Dedifferentiated amniotic fluid mesenchymal stem cell (primary cell): ENCODE measurements at regions not wholly inside any gene's neighbourhood (a gene's known extent, or its start where the extent isn't known, plus 50 kb on each side); places are given as distances from the start of the nearest gene placed in this dataset.

Source experiments
- DNase-seq: peaks from one replicate; pipeline ENCODE4 v3.0.0-alpha.2; 2016; ENCODE audit errors: extremely low spot score

DNA sequence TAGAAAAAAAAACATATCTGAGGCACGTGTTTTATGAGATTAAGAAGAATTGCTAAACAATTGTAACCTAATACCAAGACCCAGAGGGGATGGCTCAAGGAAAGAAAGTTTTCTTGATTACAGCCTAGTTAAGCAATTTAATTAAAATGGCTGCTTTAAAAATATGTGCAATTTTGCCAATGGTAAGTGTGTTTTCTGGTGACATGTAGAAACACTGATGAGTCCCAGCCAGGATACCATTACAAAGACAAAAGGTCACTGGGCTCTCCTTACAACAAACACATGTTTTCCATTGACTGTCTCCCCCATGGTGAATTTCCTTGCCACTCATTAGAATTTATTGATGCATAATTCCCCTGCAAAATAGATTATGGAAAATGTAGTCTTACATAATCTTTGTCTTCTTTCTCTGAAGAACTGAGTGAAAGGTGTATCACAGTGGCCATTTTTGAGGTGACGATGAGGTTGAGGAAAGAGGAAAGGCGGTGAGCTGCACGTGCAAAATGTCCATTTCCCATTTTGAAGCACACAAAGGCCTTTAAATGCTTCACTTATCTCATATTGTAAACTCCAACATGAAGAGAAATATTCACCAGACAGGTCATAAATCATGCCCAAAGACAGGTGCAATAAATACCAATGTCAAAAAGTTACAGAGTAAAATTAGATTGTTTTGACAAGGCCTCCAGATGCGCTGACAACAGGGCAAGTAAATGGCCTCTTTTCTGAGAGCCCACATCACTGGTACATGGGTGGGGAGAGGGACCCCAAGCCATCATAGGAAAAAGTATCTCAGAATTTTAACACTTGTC lies 696.9 kb downstream of the KCNJ2 start:
- DNase-seq: no peak

DNA sequence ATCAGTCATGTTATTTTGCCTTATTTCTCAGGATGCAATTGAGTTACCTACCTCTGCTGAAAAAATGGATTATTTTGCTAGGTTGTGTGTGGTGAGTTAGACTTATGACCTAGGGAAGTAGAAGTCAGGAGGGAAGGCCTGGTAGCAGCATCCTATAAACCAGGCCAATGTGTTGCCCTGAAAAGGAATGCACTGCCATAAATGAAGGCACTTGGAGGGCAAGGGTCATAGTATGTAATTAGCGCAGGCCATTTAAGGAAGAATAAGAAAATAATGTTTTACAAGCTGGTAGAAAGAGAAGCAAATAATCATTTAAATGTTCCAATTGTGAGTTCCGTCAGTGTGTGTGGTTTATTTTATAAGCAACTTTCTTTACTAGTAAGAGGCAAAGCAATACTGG lies 698.8 kb downstream of the KCNJ2 start:
- no peak for DNase-seq

DNA sequence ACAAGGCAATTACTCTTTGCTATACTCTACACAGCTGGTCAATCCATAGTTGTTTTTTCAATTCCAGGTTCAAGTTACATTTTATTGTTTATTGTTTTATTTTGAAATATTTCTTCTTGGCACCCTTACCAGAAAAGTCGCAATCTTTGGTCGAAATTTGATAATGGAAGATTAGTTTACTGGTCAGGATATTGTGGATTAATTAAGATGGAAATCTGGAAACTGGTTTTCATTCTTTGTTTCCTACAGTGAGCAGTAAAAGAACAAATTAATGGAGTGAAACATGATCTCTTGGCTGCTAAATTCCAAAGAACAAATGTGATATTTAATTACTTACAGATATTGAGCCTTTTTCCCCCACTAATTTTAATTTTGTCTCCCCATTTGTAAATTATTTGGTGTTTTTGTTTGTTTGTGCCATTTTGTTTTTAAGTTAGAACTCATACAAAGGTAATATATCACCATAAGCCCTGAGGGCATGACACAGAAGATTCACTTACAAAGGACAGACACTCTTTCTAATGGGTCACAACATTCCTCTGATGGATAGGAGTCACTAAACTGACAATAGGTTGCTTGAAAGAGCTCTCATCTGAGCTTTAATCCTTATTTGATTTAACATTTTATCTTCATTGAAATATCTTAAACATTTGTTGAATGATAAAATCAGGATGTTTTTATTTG lies 700.2 kb downstream of the KCNJ2 start:
- DNase-seq: no peak

DNA sequence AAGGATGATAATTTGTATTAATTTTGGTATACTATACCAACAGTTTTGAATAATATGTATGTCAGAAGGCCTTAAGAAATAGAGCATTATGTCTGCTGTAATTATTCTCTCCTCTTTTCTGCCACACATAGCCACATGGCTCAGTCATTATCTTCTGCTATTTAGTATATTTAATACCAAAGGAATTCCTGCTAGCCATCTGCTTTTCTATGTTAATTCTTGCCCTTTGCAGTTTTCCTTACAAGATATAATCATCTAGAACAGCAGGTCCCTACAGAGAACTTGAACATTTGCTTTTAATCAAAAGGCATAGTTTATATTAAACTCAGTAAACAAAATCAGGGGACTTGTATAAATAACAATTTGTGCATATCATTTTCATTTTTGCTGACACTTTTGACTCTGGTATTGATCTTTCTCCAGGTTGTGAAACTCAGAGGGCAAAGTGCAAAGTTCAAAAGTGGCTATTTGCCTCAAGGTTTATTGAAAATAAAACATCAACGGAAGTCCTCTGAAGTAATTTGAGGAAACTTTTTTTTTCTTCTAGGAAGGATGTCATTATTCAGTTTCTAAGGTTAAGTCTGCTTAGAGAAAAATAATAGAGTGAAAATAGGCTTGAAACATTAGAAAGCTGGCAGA lies 702.0 kb downstream of the KCNJ2 start:
- no peak for DNase-seq

DNA sequence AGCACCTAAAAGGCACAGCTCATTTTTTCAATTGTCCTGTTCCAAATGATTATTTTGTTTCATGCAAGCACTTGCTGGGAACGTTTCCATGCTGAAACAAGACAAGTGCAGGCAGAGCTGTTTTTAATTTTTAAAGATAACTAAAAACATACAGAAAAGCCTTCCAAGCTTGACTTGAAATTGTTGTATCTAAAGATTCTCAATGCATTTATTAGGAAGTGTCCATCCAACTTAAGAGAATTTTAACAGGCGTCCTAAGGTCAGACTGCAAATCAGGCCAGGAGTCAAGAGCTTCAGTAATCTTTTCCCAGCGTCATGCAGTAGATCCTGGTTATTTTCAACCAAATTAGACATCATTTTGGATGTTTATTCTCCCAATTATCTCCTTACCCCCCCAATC lies 702.8 kb downstream of the KCNJ2 start:
- DNase-seq: no peak

DNA sequence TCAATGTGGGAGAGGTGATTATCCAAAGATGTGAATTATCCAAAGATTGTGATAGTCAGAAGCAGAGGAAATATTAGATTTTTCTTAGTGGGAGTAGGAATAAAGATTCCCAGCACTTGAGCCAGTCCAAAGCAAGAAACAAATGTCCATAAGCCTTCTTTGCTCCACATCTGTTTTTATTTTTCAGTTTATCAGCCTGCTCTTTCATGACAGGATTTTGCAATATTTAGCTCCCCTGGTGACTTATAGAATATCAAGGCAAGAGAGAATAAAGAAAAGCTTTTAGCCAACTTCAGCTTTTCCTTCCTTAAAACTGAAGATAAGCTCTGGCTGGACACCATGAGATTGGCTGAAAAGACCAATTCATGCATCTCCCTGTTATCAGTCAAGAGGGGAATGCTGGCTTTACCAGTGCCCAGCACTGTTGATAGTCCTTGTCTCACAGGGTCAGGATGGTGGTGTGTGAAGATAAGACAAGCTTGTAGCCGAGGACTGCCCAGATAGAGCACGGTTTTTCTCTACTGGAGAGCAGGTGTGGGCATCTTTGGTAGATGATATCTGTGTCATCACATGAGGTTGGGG lies 706.5 kb downstream of the KCNJ2 start:
- no peak for DNase-seq

DNA sequence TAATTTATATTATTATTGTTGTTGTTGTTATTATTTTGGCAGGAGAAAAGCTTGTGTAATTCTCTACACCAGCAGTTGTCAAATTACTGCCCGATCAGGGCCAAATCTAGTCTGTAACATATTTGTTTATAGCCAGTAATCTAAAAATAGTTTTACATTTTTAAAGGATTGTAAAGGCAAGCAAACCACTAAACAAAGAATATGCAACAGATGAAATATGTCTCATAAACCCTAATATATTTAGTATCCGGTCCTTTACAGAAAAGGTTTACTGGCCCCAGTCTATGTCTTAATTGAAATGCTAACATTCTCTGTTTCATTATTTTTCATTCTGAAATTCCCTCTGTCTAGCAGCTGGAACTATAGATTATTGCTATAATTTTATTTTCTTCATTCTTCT lies 709.5 kb downstream of the KCNJ2 start:
- no peak for DNase-seq

DNA sequence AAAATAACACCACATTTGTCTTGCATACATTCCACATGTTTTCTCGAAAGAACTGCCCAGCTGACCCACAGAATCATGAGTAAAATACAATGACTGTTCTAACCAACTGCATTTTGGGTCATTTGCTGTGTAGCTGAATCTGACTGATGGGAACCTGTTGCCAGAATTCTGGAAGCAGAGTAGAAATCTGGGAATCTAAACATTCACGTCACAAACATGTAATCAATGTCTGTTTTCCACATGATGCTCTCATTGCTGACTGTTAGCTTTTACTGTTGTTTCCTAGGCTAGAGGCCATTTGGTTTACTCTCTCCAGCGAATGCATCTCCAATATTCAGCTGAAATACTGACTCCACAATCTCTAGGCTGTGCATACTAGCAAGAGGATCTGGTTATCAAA lies 710.1 kb downstream of the KCNJ2 start:
- no peak for DNase-seq

DNA sequence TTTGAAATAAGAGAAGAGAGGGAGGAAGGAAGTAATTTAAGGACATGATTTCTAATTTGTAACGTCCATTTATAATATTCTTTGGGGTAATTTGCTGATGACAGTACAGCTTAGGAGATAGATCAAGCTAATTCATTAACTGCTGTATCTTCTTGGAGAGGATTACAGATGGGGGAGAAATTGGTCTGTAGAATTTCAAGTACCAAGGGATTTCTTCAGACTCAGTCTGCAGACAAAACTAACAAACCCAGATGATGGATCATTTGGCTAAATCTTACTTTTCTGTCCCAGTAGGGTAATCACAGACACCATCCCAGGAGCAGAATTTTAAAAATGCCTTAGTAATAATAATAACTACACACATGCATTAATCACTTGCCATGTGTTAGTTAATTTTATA lies 711.8 kb downstream of the KCNJ2 start:
- no peak for DNase-seq

DNA sequence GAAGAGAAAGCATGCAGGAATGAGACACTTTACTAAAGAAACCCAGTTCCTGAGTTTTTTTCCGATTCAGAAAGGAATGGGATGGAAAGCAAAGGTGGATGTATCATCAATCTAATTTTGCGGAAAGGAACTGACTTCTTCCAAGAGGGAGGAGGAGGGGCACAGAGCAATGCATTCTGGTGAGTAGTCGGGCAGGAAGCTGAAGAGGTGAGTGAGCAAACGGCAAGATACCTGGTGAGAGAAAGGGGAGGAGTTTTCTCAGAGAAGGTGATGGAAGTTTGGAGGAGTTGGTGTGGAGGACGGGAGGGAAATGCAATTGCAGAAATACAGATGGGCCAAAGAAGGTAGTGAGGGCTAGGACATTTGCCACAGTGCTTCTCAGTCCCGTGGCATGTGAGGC lies 713.2 kb downstream of the KCNJ2 start:
- DNase-seq: no peak

DNA sequence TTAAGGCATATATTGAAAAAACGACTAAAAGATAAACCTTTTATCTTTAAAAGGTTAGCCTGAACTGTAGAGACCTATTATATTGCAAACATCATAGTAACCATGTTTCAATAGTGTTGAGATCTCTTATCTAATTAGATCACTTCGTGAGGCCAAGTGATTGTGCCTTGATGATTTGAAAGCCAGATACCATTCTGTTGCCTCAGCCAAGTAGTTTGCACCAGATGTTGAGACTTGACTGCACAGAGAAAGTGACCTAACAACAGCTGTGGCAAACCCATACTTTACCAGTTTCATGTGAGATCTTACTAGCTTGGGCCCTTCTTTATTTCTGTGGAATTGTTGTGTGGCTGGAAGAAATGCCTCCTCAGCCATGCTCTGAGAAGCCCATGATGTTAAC lies 717.3 kb downstream of the KCNJ2 start:
- no peak for DNase-seq

DNA sequence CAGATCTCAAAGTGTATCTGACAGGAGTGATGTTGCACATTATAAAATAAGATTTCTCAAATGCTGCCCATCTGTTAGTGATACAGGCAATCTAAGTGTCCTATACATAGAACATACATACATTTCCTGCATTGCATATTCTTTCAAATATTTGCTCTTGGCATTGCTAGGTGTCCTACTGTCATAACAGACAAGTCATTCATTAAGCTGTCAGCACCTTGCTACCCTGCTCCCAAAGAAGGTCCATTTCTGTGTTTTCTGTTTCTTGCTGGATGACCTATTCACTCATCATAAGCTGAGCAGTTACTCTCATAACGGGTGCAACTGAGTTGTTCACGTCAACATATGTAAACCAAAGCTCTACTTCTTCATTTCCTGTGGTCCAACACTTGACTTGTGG lies 719.0 kb downstream of the KCNJ2 start:
- no peak for DNase-seq

DNA sequence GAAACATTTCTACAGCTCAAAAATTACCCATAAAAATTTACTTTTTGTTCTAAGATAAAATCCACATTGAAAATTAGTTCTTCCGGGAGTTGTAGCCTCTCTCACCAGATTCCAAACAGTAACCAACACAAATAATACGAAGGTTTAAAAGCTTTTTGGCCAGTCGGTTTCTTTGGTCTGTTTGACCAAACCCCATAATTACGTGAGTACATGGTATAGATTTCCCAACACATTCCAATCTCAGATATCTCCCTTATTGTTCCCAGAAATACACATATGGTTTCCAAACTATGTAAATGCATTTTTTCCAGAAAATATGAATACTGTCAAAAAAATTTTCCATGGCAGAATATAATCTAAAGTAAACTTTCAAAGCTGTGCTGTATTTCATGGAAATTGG lies 722.0 kb downstream of the KCNJ2 start:
- DNase-seq: no peak

DNA sequence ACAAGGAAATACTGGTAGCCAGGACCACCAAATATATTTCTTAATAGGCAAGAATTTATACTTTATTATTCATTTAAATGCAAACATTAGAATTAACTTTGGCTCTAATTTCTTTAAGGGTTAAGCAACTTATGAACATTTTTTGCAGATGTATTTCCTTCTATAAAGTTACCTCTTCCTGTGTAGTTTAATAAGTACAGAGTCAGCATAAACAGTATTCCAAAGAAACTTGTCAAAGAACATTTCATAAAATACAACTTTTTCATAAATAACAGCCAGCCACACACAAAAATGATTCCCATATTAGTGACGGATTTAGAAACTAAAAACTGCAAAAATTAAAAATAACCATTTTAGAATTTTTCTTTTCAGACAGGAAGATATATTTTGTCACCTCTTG lies 723.2 kb downstream of the KCNJ2 start:
- no peak for DNase-seq

DNA sequence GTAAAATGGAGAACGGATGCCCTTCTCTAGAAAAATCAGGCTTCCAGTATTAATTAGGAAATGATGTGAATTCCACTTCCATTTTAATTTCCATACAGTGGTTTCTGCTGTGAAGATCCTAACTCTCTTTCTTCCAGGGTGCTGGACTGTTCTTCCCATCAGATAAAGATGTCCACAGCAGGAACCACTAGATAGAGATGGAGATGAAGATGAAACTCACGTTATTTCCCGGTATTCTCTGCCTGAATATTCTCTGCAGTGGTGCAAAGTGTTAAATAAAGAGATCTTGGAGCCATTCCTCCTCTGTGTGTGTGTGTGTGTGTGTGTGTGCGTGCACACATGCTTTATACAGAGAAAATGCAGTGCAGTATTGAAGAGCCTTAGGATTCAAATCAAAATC lies 727.5 kb downstream of the KCNJ2 start:
- no peak for DNase-seq

DNA sequence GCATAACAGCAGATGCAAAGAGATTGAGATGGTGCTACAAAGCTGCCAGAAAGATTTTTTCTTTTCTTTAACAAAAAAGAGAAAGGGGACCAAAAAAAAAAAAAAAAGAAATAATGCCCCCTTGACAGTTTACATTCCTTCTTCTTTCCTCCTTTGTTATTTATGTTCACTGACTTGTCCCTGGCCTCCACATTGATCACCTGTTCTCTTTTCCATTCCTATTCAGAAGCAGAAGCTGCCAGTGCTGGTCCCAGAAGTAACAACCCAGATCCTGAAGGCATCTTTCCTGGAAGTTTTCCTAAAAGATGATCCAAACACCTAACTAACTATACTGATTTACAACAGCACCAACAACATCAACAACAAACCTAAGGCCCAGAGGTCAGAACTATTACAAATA lies 728.1 kb downstream of the KCNJ2 start:
- DNase-seq: no peak

DNA sequence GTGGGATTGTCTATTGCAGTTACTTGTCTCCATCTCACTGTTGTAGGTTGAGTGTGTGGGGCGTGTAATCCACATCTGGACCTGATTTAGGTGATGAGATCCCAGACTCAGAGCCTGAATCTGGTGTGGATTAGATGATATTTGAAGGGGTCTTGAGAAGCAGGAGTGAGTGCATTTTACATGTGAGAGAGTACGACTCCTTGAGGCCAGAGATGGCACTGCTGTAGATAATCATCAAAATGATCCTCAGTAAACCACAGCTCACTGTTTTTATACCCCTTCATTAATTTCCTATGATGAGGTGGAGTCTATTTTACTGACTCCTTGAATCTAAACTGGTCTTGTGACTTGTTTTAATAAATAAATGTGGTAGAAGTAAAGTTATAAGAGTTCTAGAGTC lies 732.5 kb downstream of the KCNJ2 start:
- DNase-seq: no peak

DNA sequence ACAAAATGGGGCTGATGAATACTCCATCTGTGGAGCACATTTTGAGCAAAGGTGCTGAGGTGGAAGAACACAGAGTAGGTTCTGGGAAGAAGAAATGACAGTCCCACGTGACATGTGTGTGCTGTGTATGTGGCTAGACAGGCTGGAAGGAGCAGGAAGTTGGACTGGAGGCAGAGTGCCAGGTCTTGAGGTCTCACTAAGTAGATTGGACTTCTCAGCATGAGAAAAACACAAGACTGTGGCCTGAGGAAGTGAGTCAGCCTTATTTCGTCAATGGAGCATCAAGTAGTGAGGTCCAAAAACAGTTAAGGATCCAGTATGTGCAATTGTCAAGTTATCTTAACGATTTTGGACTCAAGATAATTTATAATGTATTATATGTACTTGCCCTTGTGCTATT lies 736.5 kb downstream of the KCNJ2 start:
- DNase-seq: no peak

DNA sequence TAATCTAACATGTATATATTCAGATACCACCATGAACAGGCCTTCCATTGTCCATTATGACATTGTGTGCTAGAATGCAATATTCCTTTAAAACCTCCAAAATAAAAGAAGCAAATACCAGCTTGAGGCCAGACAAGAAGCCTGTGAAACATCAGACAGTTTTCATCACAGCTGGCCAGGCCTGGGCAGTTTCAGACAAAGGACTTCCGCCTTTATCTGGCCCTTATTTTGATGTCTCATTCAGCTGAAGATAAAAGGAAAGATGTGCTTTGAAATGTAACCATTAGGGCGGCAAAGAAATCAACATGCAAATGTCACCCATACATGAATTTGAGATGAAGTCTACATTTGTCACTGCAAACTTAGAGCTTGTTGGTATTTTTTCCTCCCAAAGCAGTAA lies 737.5 kb downstream of the KCNJ2 start:
- DNase-seq: no peak

DNA sequence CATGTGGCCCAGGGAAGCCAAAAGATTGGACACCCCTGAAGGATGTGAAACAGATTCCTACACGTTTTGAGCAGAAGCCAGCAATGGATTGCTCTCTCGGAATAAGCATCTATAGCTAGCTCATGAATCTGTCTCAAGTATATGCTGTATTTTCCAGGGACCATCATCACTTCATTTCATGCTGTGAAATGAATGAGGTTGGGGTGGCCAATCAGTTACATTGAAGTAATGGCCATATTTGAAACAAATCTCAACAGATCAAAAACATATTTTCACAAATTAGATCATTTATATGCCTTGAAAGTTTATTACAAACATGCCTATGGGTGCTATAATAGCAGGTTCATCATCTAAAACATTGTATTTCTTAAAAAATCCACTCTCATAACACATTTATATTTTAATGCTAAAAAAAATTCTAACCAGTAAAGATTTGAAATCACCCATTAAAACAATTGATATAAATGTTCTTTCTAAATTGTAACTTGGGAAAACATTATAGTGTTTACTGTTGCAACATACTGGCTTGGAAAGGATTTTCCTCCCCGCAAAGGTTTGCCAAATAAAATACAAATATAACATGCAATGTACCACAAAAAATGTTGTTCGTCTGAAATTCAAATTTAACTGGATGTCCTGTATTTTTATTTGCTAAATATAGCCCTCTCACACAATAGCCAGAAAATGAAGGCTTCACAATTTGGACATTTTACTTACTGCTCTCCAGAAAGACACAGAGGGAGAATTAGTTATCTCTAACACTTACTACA lies 743.6 kb downstream of the KCNJ2 start:
- no peak for DNase-seq

DNA sequence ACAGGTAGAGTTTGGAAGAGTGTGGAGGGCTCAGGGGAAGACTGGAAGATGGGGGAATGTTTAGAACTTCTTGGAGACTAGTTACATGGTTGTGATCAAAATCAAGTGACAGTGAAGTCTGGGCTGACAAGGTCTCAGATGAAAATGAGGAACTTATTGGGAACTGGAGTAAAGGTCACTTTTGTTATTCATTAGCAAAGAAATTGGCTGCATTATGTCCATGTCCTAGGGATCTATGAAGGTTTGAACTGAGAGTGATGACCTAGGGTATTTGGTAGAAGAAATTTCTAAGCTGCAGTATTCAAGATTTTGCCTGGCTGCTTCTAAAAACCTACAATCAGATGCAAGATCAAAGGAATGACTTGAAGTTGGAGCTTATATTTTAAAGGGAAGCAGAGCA lies 747.1 kb downstream of the KCNJ2 start:
- no peak for DNase-seq

DNA sequence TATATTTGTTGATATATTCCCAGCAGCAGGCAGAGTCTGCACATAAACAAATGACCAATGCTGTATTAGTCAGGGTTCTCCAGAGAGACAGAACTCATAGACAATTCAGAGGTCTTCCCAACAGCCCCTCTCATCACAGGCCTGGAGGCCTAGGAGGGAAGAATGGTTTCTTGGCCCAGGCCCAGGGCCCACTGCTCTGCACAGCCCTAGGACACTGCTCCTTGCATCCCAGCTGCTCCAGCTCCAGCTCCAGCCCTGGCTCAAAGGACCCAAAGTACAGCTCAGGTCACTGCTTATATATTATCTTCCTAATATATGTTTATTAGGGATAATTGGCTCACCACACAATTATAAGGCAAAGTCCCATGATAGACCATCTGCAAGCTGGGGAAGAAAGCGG lies 749.9 kb downstream of the KCNJ2 start:
- DNase-seq: no peak
